ENCODE measurements at regions not wholly inside any gene's neighbourhood (a gene's known extent, or its start where the extent isn't known, plus 50 kb on each side); places are given as distances from the start of the nearest gene placed in this dataset.

- DNase-seq (ENCODE audit: low spot score), result no peak
Observed at GRCh38 chr2:133768658-133769435, 200.6 kb upstream of the NCKAP5 start.

DNA sequence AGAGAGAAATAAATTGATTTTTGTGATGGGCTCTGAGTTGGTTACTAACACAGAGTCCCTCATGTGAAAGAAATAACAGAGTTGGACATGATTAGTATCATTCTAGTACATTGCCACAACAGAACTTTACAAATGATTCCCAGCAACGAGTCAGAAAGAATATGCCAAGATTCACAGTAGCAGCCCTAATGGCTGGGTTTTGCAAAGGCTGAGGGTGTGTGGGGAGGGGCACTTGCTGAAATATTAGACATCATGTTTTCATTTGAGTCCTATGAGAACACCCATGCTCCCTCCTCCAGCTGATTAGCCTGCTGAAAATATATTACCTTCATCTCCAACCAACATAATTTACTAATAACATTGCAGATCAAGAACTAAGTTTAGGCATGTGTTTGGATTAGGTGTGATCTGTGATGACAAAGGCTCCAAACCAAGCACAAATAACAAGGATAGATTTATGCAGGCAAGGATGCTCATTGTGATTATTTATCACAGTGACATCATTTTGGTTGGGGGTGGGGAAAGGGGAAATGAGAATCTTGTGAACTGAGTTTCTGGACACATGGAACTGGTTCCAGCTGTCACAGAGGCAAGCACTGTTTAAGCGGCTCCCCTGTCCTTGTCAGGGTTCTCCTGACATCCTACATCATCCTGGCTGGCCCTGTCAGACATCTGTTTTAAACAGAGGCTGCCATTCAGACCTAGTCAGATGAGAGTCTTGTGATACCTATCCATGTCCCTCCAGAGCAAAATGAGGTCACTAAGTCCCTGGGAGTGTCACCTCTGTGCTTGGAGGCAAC, 205.8 kb upstream of the NCKAP5 start:
- no peak for DNase-seq (ENCODE audit: low spot score)

DNA sequence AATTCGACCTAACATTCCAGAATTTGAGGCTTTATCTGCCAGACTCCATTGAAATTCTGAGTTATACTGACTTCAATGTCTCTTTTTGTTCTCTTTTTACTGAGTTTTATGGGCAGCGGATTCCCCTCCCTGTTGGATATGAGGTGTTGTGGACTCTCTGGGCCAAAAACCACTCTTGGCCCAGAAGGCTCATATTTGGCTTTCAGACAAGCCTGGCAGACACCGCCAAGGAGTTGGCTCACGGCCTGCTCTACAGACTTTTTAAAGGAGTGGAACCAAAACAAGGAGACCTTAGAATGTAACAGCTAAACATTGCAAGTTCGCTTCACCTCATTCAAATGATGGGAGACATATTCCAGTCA, 206.4 kb upstream of the NCKAP5 start:
- DNase-seq (ENCODE audit: low spot score), result no peak

GRCh38 chr2:133776936-133777573, 208.8 kb upstream of the NCKAP5 start:
- no peak for DNase-seq (ENCODE audit: low spot score)

GRCh38 chr2:133777574-133777960, 209.3 kb upstream of the NCKAP5 start:
- no peak for DNase-seq (ENCODE audit: low spot score)

GRCh38 chr2:133780099-133780996, 212.1 kb upstream of the NCKAP5 start:
- peak; percentile 4 for DNase-seq (ENCODE audit: low spot score)

- no peak for DNase-seq (ENCODE audit: low spot score)
Observed at GRCh38 chr2:133780997-133781513, 212.8 kb upstream of the NCKAP5 start.

DNA sequence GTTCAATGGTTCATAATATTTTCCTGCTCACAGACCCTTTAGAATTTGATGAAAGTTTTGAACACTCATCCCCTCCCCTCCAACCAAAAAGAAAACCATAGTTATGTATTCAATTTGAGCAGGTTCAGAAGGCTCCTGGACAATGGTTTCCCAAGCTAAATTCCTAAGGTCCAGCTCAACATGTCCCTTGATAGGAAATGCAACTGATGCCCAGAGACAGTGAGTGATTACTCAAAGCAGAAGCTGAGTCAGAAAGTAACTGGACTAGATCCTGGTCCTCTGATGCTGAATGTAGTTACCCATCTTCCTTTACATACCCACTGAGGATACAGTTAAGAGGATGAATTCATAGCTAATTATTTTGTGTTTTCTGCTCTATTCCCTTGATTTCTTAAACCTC, 218.9 kb upstream of the NCKAP5 start:
- DNase-seq (ENCODE audit: low spot score), result no peak

GRCh38 chr2:133787651-133788050, 219.4 kb upstream of the NCKAP5 start:
- no peak for DNase-seq (ENCODE audit: low spot score)

DNA sequence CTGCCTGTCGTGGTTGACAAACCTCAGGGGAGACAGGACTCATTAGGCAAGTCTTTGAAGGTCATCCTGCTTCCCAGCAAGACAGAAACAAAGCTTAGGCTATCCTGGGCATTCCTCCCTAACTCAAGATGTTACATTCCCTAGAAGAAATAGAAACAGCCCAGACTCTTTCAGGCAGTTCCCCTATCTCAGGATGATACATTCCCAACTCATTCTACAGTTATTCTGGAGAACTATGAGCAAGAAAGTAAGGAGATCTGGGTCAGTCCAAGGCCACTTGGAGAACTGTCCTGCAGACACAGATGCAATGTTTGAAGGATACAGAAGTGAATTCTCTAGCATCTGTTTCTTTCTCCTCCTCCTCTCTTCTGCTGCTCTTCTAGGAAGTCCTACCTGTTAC, 220.1 kb upstream of the NCKAP5 start:
- no peak for DNase-seq (ENCODE audit: low spot score)

- DNase-seq (ENCODE audit: low spot score), result no peak
Observed at GRCh38 chr2:133789743-133790142, 221.5 kb upstream of the NCKAP5 start.

DNA sequence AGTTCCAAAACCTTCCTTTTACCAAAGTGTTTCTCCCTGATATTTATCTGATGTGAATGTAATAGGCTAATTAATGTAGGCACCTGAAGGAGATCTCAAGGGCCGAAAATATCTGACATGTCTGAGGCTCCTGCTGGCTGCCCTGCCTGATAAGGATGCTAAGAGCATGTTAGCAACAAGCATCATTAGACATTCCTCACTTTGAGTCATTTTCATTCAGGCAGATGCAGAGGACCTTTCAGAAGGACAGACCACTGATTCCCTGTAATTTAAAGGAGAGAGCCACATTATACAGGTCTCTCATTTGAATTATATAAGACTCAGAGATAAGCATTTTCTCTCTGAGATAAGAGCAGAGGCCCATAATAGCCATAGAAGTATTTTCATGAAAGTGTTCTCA, 222.4 kb upstream of the NCKAP5 start:
- no peak for DNase-seq (ENCODE audit: low spot score)

DNA sequence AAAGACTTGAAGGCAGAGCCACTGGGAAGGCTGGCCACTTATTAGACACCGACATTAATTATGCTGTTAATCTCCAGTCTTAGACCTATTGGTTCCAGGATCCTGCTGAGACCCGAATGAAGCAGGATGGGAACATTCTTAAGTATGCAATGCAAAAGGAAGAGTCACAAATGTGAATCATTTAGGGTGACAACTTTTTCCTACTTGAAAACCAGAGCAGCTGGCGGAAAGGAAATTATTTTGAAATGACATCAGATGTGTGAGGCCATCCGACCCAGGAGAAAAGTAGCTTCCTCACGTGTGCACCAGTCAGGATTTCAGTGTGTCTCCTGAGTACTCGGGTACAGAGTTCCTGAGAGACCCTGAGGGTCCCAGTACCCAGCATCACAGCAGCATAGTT, 222.9 kb upstream of the NCKAP5 start:
- DNase-seq (ENCODE audit: low spot score), result no peak

DNA sequence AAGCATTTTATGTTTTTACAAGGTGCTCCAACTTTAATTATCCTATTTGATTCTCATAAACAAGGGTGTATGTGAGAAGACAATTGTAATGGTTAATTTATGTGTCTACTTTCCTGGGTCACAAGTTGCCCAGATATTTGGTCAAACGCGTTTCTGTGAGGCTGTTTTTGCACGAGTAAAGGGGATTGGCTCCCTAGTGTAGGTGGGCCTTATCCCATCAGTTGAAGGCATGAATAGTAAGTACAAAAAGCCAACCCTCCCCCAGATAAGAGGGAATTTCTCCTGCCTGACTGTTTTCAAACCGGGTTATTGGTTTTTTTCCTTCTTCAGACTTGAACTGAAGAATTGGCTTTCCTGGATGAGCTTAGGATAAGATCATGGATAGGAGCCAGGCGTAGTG, 224.0 kb upstream of the NCKAP5 start:
- DNase-seq (ENCODE audit: low spot score), result no peak

- DNase-seq (ENCODE audit: low spot score), result no peak
Observed at GRCh38 chr2:133794114-133794513, 225.9 kb upstream of the NCKAP5 start.

DNA sequence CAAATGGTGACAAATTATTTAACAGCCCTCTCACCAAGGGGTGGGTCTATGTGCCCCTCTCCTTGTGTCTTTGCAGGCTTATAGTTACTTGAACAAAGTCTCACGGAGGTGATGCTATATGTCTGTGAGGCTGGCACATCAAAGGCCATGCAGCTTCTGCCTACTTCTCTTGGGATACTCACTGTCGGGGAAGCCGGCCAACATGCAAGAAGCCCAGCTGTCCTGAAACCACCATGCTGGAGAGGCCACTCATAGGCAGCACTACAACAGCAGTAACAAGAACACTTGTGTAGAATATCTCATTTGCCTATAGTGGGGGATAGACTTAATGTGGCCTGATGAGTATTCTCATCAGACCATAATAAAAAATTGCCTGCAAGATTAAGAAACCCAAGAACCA, 233.7 kb upstream of the NCKAP5 start:
- no peak for DNase-seq (ENCODE audit: low spot score)

DNA sequence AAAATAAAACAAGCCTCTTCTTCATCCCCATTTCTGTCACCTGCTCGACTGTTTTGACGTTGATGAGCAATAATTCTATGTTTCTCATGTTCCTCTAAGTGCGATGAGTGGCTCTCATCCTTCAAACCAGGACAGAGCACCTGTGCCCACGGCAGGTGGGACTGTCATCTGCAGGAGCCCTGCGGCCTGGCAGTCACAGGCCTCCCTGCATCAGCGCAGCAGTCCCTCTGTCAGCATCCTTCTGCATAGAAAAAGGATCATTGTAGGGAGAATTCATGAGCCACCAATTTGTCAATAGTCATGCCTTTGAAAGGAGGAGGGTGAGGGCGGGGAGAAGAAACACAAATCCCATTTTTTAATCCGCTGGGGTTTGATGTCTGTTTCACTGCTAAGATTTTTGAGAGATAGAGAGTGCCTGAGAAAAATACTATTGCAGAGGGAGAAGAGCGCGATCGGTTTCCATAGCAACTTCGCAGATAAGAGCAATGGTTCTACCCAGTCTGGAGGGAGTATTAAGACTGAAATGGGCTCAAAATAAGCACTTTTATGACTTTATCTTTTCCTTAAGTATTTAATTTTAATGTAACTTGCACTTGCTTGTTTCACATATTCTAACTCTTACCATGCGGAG, 234.3 kb upstream of the NCKAP5 start:
- no peak for DNase-seq (ENCODE audit: low spot score)

DNA sequence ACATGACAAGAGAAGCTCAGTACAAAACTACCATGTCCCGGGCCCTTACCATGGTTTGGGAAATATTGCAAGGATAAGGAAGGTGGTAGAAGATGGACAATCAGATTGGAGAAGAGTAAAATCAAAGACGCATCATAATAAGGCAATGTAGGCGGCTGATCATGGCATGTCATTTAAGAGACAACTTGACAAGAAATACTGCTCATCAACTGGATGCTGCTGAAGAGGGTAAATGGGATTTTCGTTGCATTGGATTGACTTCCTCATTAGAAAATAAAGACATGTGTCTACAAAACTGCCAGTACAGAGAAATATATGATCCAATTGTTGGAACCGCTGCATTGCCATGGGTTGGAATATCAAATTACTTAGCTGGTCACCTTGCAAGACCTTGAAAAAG, 238.3 kb upstream of the NCKAP5 start:
- no peak for DNase-seq (ENCODE audit: low spot score)

DNA sequence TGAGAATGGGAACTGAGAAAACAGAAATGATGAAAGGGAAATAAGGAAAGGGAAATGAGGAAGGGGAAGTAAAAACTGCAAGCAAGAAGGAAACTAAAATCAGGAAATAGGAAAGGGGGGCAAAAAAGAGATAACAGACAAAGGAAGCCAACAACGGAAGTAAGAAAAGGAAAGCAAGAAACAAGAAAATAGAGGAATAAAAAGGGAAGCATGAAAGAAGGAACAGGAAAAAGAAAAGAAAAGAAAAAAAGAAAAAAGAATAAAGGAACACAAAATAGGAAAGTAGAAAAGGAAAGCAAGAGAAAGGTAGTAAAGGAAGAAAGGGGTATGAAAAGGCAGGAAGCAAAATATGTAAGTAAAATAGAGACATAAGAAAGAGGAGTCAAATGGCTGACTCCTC, 241.2 kb upstream of the NCKAP5 start:
- DNase-seq (ENCODE audit: low spot score), result no peak

DNA sequence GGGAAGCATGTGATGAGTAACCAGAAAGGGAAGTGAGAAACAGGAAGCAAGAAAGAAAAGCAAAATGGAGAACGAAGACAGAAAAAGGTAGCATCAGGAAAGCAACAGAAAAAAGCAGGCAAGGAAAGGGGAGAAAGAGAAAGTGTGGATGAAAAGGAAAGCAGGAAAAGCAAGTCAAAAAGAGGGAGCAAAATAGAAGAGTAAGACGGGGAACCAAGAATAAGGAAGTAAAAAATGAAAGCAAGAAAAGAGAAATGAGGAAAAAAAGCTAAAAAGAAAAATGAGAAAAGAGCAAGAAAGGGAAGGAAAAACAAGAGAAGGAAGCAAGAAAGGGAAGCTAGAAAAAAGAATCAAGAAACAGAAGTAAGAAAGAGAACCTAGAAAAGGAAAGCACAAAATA, 242.3 kb upstream of the NCKAP5 start:
- no peak for DNase-seq (ENCODE audit: low spot score)

- DNase-seq (ENCODE audit: low spot score), result no peak
Observed at GRCh38 chr2:133811409-133812125, 243.3 kb upstream of the NCKAP5 start.
